Endothelial cell of umbilical vein (primary cell): ENCODE measurements at regions not wholly inside any gene's neighbourhood (a gene's known extent, or its start where the extent isn't known, plus 50 kb on each side); places are given as distances from the start of the nearest gene placed in this dataset.

Source experiments
- POLR2AphosphoS5 ChIP-seq: IDR thresholded peaks from 2 replicates; pipeline ENCODE4 v1.6.1; 2012; ENCODE audit warnings: low read depth, mild to moderate bottlenecking, control low read depth, low read length, moderate library complexity; ENCODE audit not compliant: insufficient read depth
- TF ChIP-seq, protein P1 (sequence below), 2 donors: IDR thresholded peaks; 1 replicate in 1 of 2; 2 replicates in 1 of 2; pipeline ENCODE4 v1.5.1; 2011; ENCODE audit warnings: low read length in 2 of 2, mild to moderate bottlenecking in 2 of 2, moderate library complexity in 2 of 2, control low read depth in 1 of 2, inconsistent platforms in 1 of 2, low read depth in 1 of 2; ENCODE audit not compliant: insufficient read depth in 1 of 2; ENCODE audit errors: extremely low read depth in 1 of 2

DNA sequence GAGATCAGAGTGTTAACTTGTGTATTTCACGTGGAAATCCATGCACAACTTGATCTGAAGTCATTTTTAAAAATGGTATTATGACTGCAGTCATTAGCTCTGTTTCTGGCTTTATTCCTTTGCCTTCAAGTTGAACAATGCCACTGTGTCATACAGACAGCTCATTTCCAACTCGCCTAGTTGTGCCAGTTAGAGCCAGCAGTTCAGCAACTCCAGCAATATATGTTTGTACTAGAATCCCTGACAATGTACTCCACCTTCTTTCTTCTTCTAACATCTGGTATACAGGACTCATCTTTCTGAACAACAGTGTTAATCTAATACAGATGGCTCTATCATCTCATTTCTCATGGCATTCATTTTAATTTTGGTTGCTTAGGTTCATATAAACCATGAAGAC is 418.3 kb upstream of the POU3F2 start:
- TF ChIP-seq POLR2AphosphoS5: no peak
- TF ChIP-seq, protein P1, sequence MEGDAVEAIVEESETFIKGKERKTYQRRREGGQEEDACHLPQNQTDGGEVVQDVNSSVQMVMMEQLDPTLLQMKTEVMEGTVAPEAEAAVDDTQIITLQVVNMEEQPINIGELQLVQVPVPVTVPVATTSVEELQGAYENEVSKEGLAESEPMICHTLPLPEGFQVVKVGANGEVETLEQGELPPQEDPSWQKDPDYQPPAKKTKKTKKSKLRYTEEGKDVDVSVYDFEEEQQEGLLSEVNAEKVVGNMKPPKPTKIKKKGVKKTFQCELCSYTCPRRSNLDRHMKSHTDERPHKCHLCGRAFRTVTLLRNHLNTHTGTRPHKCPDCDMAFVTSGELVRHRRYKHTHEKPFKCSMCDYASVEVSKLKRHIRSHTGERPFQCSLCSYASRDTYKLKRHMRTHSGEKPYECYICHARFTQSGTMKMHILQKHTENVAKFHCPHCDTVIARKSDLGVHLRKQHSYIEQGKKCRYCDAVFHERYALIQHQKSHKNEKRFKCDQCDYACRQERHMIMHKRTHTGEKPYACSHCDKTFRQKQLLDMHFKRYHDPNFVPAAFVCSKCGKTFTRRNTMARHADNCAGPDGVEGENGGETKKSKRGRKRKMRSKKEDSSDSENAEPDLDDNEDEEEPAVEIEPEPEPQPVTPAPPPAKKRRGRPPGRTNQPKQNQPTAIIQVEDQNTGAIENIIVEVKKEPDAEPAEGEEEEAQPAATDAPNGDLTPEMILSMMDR (IDR thresholded peaks at IDR 0.05; ENCODE audit: extremely low read depth in 1 of 2, insufficient read depth in 1 of 2, low read depth in 1 of 2, low read length in 2 of 2): no peak
